HG02943 (cell line): ENCODE measurements at regions not wholly inside any gene's neighbourhood (a gene's known extent, or its start where the extent isn't known, plus 50 kb on each side); places are given as distances from the start of the nearest gene placed in this dataset.
"Not testable (repeated sequence)": the region's sequence is repeated elsewhere in the genome, so short reads cannot be mapped to it uniquely, and the experiment has no call there.

Experiments used
- ATAC-seq: cut with Tn5 transposase; IDR thresholded peaks from one replicate; pipeline ENCODE4 v1.9.1; 2021; ENCODE audit warnings: mild to moderate bottlenecking, low read depth, moderate library complexity; ENCODE audit not compliant: unreplicated experiment

- no peak for ATAC-seq
Observed at GRCh38 chr17:31750578-31750977, 108.5 kb downstream of the COPRS start.

GRCh38 chr17:31748881-31749280, 110.2 kb downstream of the COPRS start:
- ATAC-seq: no peak

- no peak for ATAC-seq
Observed at GRCh38 chr17:31746884-31747495, 112.1 kb downstream of the COPRS start.

- no peak for ATAC-seq
Observed at GRCh38 chr17:31745964-31746600, 113.0 kb downstream of the COPRS start.

- no peak for ATAC-seq
Observed at GRCh38 chr17:31744511-31744951, 114.5 kb downstream of the COPRS start.

- no peak for ATAC-seq
Observed at GRCh38 chr17:31743797-31744196, 115.2 kb downstream of the COPRS start.

GRCh38 chr17:31741371-31741770, 117.7 kb downstream of the COPRS start:
- ATAC-seq: no peak

- ATAC-seq: no peak
Observed at GRCh38 chr17:31740611-31741082, 118.4 kb downstream of the COPRS start.

GRCh38 chr17:31738996-31739699, 119.9 kb downstream of the COPRS start:
- no peak for ATAC-seq

GRCh38 chr17:31738488-31738887, 120.6 kb downstream of the COPRS start:
- ATAC-seq: no peak

- ATAC-seq: no peak
Observed at GRCh38 chr17:31738067-31738466, 121.0 kb downstream of the COPRS start.

- ATAC-seq: no peak
Observed at GRCh38 chr17:31736855-31737625, 122.0 kb downstream of the COPRS start.

GRCh38 chr17:31733326-31733725, 125.7 kb downstream of the COPRS start:
- no peak for ATAC-seq

GRCh38 chr17:31731585-31732154, 127.4 kb downstream of the COPRS start:
- ATAC-seq: not testable (repeated sequence)

GRCh38 chr17:31731118-31731517, 127.9 kb downstream of the COPRS start:
- ATAC-seq: no peak

- no peak for ATAC-seq
Observed at GRCh38 chr17:31726980-31727427, 132.0 kb downstream of the COPRS start.

- ATAC-seq: no peak
Observed at GRCh38 chr17:31724619-31725018, 134.4 kb downstream of the COPRS start.

- no peak for ATAC-seq
Observed at GRCh38 chr17:31724026-31724425, 135.0 kb downstream of the COPRS start.

- ATAC-seq: no peak
Observed at GRCh38 chr17:31722251-31723056, 136.6 kb downstream of the COPRS start.
